Erythroblast (primary cell): ENCODE measurements at regions not wholly inside any gene's neighbourhood (a gene's known extent, or its start where the extent isn't known, plus 50 kb on each side); places are given as distances from the start of the nearest gene placed in this dataset.

Experiments used
- DNase-seq, 2 experiments: peaks; one replicate each; lab custom pipeline; 2025; lab: John Stamatoyannopoulos, UW
- GATA1 ChIP-seq: IDR thresholded peaks from 2 replicates; pipeline ENCODE4 v1.6.1; 2011; ENCODE audit warnings: low read depth, mild to moderate bottlenecking, control low read depth, low read length, moderate library complexity
- POLR2A ChIP-seq: IDR thresholded peaks from 2 replicates; pipeline ENCODE4 v1.6.1; 2011; ENCODE audit warnings: mild to moderate bottlenecking, low read length

- DNase-seq: no peak
- TF ChIP-seq GATA1 (no peak), POLR2A (no peak)
These were observed 298.4 kb downstream of the LPIN1 start for GRCh38 chr2:12044857-12045256.

- no peak for TF ChIP-seq POLR2A
- no peak for TF ChIP-seq GATA1
These were observed 299.4 kb downstream of the LPIN1 start for GRCh38 chr2:12045864-12046291.

GRCh38 chr2:12046641-12047040 lies 300.2 kb downstream of the LPIN1 start:
- no peak for DNase-seq
- TF ChIP-seq GATA1: no peak
- no peak for TF ChIP-seq POLR2A

More at GRCh38 chr2:12045864-12046291, 299.4 kb downstream of the LPIN1 start:
- DNase-seq: no peak

- DNase-seq: no peak
- no peak for TF ChIP-seq POLR2A
- TF ChIP-seq GATA1: no peak
These were observed 301.3 kb downstream of the LPIN1 start for GRCh38 chr2:12047761-12048160.

GRCh38 chr2:12048550-12048949 lies 302.1 kb downstream of the LPIN1 start:
- peak; percentile 17 to 39 for DNase-seq
- TF ChIP-seq GATA1: no peak
- TF ChIP-seq POLR2A: no peak

- DNase-seq: peak; percentile 13 to 17
These were observed 304.0 kb downstream of the LPIN1 start for GRCh38 chr2:12050396-12050795.

GRCh38 chr2:12051831-12052230 lies 305.4 kb downstream of the LPIN1 start:
- no peak for TF ChIP-seq GATA1
- TF ChIP-seq POLR2A: no peak
- DNase-seq: no peak

More at GRCh38 chr2:12050396-12050795, 304.0 kb downstream of the LPIN1 start:
- no peak for TF ChIP-seq GATA1
- TF ChIP-seq POLR2A: no peak

- no peak for DNase-seq
- TF ChIP-seq GATA1: no peak
- no peak for TF ChIP-seq POLR2A
These were observed 306.4 kb downstream of the LPIN1 start for GRCh38 chr2:12052796-12053195.

- no peak for TF ChIP-seq POLR2A
- TF ChIP-seq GATA1: no peak
- DNase-seq: no peak
These were observed 308.7 kb downstream of the LPIN1 start for GRCh38 chr2:12054956-12055618.

GRCh38 chr2:12057436-12058166 lies 311.2 kb downstream of the LPIN1 start:
- TF ChIP-seq GATA1: no peak
- TF ChIP-seq POLR2A: no peak
- no peak for DNase-seq

- TF ChIP-seq GATA1: no peak
- TF ChIP-seq POLR2A: no peak
- DNase-seq: peak; percentile 78 to 84
These were observed 313.4 kb downstream of the LPIN1 start for GRCh38 chr2:12059616-12060441.

GRCh38 chr2:12060886-12061285 lies 314.5 kb downstream of the LPIN1 start:
- no peak for DNase-seq
- TF ChIP-seq GATA1 (no peak), POLR2A (no peak)

GRCh38 chr2:12061286-12062052 lies 315.0 kb downstream of the LPIN1 start:
- DNase-seq: no peak
- no peak for TF ChIP-seq GATA1
- TF ChIP-seq POLR2A: no peak
